DND-41 (cell line): ENCODE measurements at regions not wholly inside any gene's neighbourhood (a gene's known extent, or its start where the extent isn't known, plus 50 kb on each side); places are given as distances from the start of the nearest gene placed in this dataset.

Experiments used
- ATAC-seq: fragments of 200-7000 bp; cut with Tn5 transposase; 3 replicates; pipeline ENCODE4 v1.9.1; 2021; ENCODE audit warnings: low read depth; ENCODE audit not compliant: insufficient read depth
- DNase-seq: peaks from one replicate; pipeline ENCODE4 v3.0.0-alpha.2; 2020
- H2AFZ ChIP-seq: 2 replicates; pipeline ENCODE4 v1.6.0; 2012; ENCODE audit warnings: low read depth, low read length
- H3K27ac ChIP-seq: 2 replicates; pipeline ENCODE4 v1.5.1; 2012; ENCODE audit warnings: low read length, inconsistent platforms
- H3K27me3 ChIP-seq: fragments of 200-600 bp; sonication (generic); 2 replicates; pipeline ENCODE4 v1.6.0; 2012; ENCODE audit warnings: low read length, mild to moderate bottlenecking, inconsistent platforms; ENCODE audit not compliant: insufficient read depth, poor library complexity
- H3K36me3 ChIP-seq: 2 replicates; pipeline ENCODE4 v1.5.1; 2012; ENCODE audit warnings: low read length, inconsistent platforms; ENCODE audit not compliant: insufficient read depth
- H3K4me1 ChIP-seq: 2 replicates; pipeline ENCODE4 v1.5.1; 2012; ENCODE audit warnings: mild to moderate bottlenecking, low read length; ENCODE audit not compliant: insufficient read depth
- H3K4me2 ChIP-seq: 2 replicates; pipeline ENCODE4 v1.6.0; 2012; ENCODE audit warnings: mild to moderate bottlenecking, moderate library complexity, low read length, inconsistent platforms; ENCODE audit not compliant: insufficient read depth
- H3K4me3 ChIP-seq, 2 experiments: fragments of 200-600 bp in 1 of 2; shearing (Covaris generic) in 1 of 2; 2 replicates each; pipeline ENCODE4 v1.5.1; 2012 to 2016; ENCODE audit warnings: inconsistent platforms in 2 of 2, low read length in 2 of 2, mild to moderate bottlenecking in 2 of 2, low read depth in 1 of 2, moderate library complexity in 1 of 2
- H3K79me2 ChIP-seq: 2 replicates; pipeline ENCODE4 v1.6.0; 2012; ENCODE audit warnings: low read length, inconsistent platforms; ENCODE audit not compliant: insufficient read depth
- H3K9ac ChIP-seq: 2 replicates; pipeline ENCODE4 v1.6.0; 2012; ENCODE audit warnings: low read depth, mild to moderate bottlenecking, inconsistent platforms, low read length, moderate library complexity
- H3K9me3 ChIP-seq: 2 replicates; pipeline ENCODE4 v1.5.1; 2012; ENCODE audit warnings: low read length, moderate library complexity, mild to moderate bottlenecking, inconsistent platforms; ENCODE audit not compliant: insufficient read depth, severe bottlenecking
- H4K20me1 ChIP-seq: 2 replicates; pipeline ENCODE4 v1.6.0; 2012; ENCODE audit warnings: low read length; ENCODE audit not compliant: insufficient read depth
- CTCF ChIP-seq: IDR thresholded peaks from 2 replicates; pipeline ENCODE4 v1.5.1; 2012; ENCODE audit warnings: borderline replicate concordance, low read length, moderate library complexity, mild to moderate bottlenecking; ENCODE audit not compliant: poor library complexity, severe bottlenecking; ENCODE audit errors: extremely low read depth
- EZH2 ChIP-seq: IDR thresholded peaks from 3 replicates; pipeline ENCODE4 v1.6.1; 2012; ENCODE audit warnings: borderline replicate concordance, low read depth, mild to moderate bottlenecking, moderate library complexity, low read length, inconsistent platforms; ENCODE audit not compliant: severe bottlenecking

- no peak overlapping the region for H3K27ac ChIP-seq
- H3K4me3 ChIP-seq, result no peak overlapping the region
- no peaks in the 10 kb centered on the region for H3K4me1 ChIP-seq
- ATAC-seq (no peak), DNase-seq (no peak)
- no peak overlapping the region for H3K9ac ChIP-seq
- H3K79me2 ChIP-seq, result no peaks in the 10 kb centered on the region
- no peak overlapping the region for H3K4me2 ChIP-seq
- no peaks in the 10 kb centered on the region for H3K9me3 ChIP-seq
- no peak for TF ChIP-seq CTCF
- TF ChIP-seq EZH2, result no peak
- no peaks in the 10 kb centered on the region for H3K36me3 ChIP-seq
- no peaks in the 10 kb centered on the region for H4K20me1 ChIP-seq
- H2AFZ ChIP-seq, result no peak overlapping the region
- peaks cover 13% of the 10 kb centered on the region for H3K27me3 ChIP-seq
Measured at GRCh38 chr10:78570633-78571235, 498.0 kb upstream of the ZMIZ1 start.

GRCh38 chr10:78571286-78571685, 497.5 kb upstream of the ZMIZ1 start:
- TF ChIP-seq EZH2 (no peak), CTCF (no peak)
- Histone ChIP-seq H3K79me2 (no peaks in the 10 kb centered on the region), H3K4me2 (no peak overlapping the region), H3K9me3 (no peaks in the 10 kb centered on the region), H3K36me3 (no peaks in the 10 kb centered on the region), H4K20me1 (no peaks in the 10 kb centered on the region), H3K4me1 (no peaks in the 10 kb centered on the region), H3K9ac (no peak overlapping the region), H3K27me3 (peaks cover 12% of the 10 kb centered on the region), H3K4me3 (no peak overlapping the region), H3K27ac (no peak overlapping the region), H2AFZ (no peak overlapping the region)
- ATAC-seq (no peak), DNase-seq (no peak)

- ATAC-seq (no peak), DNase-seq (no peak)
- Histone ChIP-seq H3K4me3 (no peak overlapping the region), H2AFZ (no peak overlapping the region), H3K79me2 (no peaks in the 10 kb centered on the region), H3K9me3 (no peaks in the 10 kb centered on the region), H3K9ac (no peak overlapping the region), H3K4me2 (no peak overlapping the region), H3K4me1 (no peaks in the 10 kb centered on the region), H4K20me1 (no peaks in the 10 kb centered on the region), H3K27me3 (peaks cover 11% of the 10 kb centered on the region), H3K27ac (no peak overlapping the region), H3K36me3 (no peaks in the 10 kb centered on the region)
- TF ChIP-seq CTCF, result no peak
- TF ChIP-seq EZH2, result no peak
Measured at GRCh38 chr10:78571891-78572290, 496.9 kb upstream of the ZMIZ1 start.

- no peak overlapping the region for H3K27ac ChIP-seq
- H2AFZ ChIP-seq, result no peak overlapping the region
- peaks cover 11% of the 10 kb centered on the region for H3K27me3 ChIP-seq
- no peak for DNase-seq
- H3K9me3 ChIP-seq, result no peaks in the 10 kb centered on the region
- H3K4me2 ChIP-seq, result no peak overlapping the region
- no peaks in the 10 kb centered on the region for H4K20me1 ChIP-seq
- H3K9ac ChIP-seq, result no peak overlapping the region
- no peaks in the 10 kb centered on the region for H3K4me1 ChIP-seq
- no peak for TF ChIP-seq EZH2
- H3K36me3 ChIP-seq, result no peaks in the 10 kb centered on the region
- ATAC-seq, result no peak
- no peak overlapping the region for H3K4me3 ChIP-seq
- no peaks in the 10 kb centered on the region for H3K79me2 ChIP-seq
Measured at GRCh38 chr10:78572565-78572964, 496.2 kb upstream of the ZMIZ1 start.
